ENCODE measurements at regions not wholly inside any gene's neighbourhood (a gene's known extent, or its start where the extent isn't known, plus 50 kb on each side); places are given as distances from the start of the nearest gene placed in this dataset.
A peak's percentile ranks its signal among the peaks of the same experiment; 100 is the strongest.

DNA sequence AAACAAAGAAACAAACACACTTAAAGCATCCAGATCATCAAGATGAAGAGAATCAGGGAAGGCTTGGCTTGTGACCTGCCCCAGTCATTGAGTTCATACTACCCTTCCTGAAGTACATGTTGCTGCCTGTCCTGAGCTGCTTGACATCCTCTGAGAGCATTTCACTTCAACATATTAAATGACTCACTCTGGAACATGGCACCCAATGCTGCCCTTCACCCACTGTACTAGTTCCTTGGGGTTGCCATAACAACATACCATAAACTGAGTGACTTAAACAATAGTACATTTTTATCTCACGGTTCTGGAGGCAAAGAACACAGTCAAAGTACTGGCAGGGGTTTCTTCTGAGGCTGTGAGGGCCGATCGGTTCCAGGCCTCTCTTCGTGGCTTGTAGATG lies 371.3 kb downstream of the RNF144A start:
- Histone ChIP-seq H3K4me2 (no peak overlapping the region), H3K4me3 (no peak overlapping the region), H3K4me1 (no peaks in the 10 kb centered on the region), H3K9me3 (no peaks in the 10 kb centered on the region), H3K27ac (no peak overlapping the region)
- DNase-seq (ENCODE audit: low read depth in 1 of 2, low spot score in 1 of 2) (peak in 1 of 2 experiments; percentile 9), ATAC-seq (no peak), FAIRE-seq (no peak)
- 14% methylated on average over 4 of the region's 4 CpGs for WGBS (ENCODE audit: missing lambda C conversion rate)
- ChIA-PET CTCF (interaction anchor here (1.0 kb wide), 1 partner anchor 191 kb away, joined by 3 read pairs; no protein-coding TSS in a partner anchor), POLR2A (no interaction called here)
- no peak for TF ChIP-seq FOSL2 (IDR thresholded peaks at IDR 0.05)
- TF ChIP-seq FOSL2 (CRISPR knock-in tag; IDR thresholded peaks at IDR 0.05): no peak
- no peak for TF ChIP-seq ELK1 (IDR thresholded peaks at IDR 0.05; ENCODE audit: low read depth, low read length)
- TF ChIP-seq HOXB13 (CRISPR knock-in tag; IDR thresholded peaks at IDR 0.05; ENCODE audit: low read depth): no peak
- no peak for TF ChIP-seq MAFK (IDR thresholded peaks at IDR 0.05; ENCODE audit: partially characterized antibody)
- TF ChIP-seq CHD2 (IDR thresholded peaks at IDR 0.05; ENCODE audit: low read length, partially characterized antibody): no peak
- no peak for TF ChIP-seq POLR2AphosphoS2 (conservative IDR thresholded peaks at IDR 0.05; ENCODE audit: low read length)
- TF ChIP-seq CHD4 (IDR thresholded peaks at IDR 0.05; ENCODE audit: borderline replicate concordance): no peak
- TF ChIP-seq SREBF2 (IDR thresholded peaks at IDR 0.05): no peak
- TF ChIP-seq, protein P1, sequence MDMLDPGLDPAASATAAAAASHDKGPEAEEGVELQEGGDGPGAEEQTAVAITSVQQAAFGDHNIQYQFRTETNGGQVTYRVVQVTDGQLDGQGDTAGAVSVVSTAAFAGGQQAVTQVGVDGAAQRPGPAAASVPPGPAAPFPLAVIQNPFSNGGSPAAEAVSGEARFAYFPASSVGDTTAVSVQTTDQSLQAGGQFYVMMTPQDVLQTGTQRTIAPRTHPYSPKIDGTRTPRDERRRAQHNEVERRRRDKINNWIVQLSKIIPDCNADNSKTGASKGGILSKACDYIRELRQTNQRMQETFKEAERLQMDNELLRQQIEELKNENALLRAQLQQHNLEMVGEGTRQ (IDR thresholded peaks at IDR 0.05): no peak
- no peak for TF ChIP-seq HDAC2 (IDR thresholded peaks at IDR 0.05)

DNA sequence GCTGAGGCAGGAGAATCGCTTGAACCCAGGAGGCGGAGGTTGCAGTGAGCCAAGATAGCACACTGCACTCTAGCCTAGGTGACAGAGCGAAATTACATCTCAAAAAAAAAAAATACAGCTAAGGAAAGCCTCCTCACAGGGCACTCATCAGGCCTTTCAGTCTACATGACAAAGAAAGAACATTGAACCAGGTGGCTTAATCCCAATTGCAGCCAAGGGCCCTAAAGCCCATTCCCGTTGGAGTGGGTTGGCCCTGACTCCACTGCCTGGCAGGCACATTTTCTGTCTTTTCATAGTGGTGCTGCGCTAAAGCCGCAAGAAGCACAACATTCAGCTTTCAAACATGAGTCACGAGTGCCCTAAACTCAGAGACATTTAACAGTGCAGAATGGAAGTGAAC lies 372.5 kb downstream of the RNF144A start:
- H3K4me3 ChIP-seq: no peak overlapping the region
- DNase-seq (ENCODE audit: low read depth in 1 of 2, low spot score in 1 of 2) (no peak), FAIRE-seq (no peak), ATAC-seq (no peak)
- 40% methylated on average over 7 of the region's 7 CpGs for WGBS (ENCODE audit: missing lambda C conversion rate)
- H3K9me3 ChIP-seq: no peaks in the 10 kb centered on the region
- POLR2A ChIA-PET: no interaction called here
- no peak overlapping the region for H3K4me2 ChIP-seq
- TF ChIP-seq KDM1A (IDR thresholded peaks at IDR 0.05; ENCODE audit: low read depth): no peak
- TF ChIP-seq JUNB (IDR thresholded peaks at IDR 0.05): no peak
- no peak for TF ChIP-seq ZSCAN20 (CRISPR knock-in tag; IDR thresholded peaks at IDR 0.05)
- TF ChIP-seq FOSB (CRISPR knock-in tag; IDR thresholded peaks at IDR 0.05): no peak
- TF ChIP-seq, protein P2, sequence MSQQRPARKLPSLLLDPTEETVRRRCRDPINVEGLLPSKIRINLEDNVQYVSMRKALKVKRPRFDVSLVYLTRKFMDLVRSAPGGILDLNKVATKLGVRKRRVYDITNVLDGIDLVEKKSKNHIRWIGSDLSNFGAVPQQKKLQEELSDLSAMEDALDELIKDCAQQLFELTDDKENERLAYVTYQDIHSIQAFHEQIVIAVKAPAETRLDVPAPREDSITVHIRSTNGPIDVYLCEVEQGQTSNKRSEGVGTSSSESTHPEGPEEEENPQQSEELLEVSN (IDR thresholded peaks at IDR 0.05; ENCODE audit: borderline replicate concordance, low read depth): no peak
- TF ChIP-seq FOXS1 (CRISPR knock-in tag; IDR thresholded peaks at IDR 0.05): no peak
- no peak for TF ChIP-seq MAFK (IDR thresholded peaks at IDR 0.05; ENCODE audit: partially characterized antibody)
- no peak for TF ChIP-seq HOXB5 (CRISPR knock-in tag; IDR thresholded peaks at IDR 0.05)
- no peak for TF ChIP-seq CEBPB (IDR thresholded peaks at IDR 0.05)
- TF ChIP-seq RARB (CRISPR knock-in tag; IDR thresholded peaks at IDR 0.05): no peak
- TF ChIP-seq, protein P3, sequence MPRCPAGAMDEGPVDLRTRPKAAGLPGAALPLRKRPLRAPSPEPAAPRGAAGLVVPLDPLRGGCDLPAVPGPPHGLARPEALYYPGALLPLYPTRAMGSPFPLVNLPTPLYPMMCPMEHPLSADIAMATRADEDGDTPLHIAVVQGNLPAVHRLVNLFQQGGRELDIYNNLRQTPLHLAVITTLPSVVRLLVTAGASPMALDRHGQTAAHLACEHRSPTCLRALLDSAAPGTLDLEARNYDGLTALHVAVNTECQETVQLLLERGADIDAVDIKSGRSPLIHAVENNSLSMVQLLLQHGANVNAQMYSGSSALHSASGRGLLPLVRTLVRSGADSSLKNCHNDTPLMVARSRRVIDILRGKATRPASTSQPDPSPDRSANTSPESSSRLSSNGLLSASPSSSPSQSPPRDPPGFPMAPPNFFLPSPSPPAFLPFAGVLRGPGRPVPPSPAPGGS (IDR thresholded peaks at IDR 0.05): no peak
- no peak overlapping the region for H3K27ac ChIP-seq
- CTCF ChIA-PET: no interaction called here
- no peaks in the 10 kb centered on the region for H3K4me1 ChIP-seq

DNA sequence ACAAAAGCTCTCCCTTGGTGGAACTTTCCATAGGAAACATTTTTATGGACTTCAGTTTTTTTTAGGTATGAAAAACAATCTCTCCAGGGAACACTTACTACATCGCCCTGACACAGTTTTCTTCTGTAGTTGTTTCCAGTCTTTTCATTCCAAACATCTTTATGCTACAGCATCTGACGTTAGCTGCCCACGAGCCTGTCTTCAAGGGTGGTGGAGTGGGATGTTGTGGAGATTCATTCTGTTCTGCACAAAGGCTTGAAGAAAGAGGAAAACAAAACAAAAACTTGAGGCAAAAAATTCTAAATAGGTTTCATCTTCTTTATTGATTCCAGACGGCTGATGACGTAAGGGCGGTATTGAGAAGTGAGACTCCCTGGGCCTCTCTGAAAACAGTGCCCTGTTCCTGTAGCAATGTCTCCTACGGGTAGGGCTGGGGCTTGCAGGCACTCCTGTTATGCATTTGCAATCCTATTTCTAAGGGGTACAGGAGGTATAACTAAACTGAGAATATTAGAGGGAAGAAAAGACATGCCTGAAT lies 375.0 kb downstream of the RNF144A start:
- ChIA-PET CTCF (interaction anchor here (1.0 kb wide), 1 partner anchor 1846 kb away, joined by 3 read pairs; no protein-coding TSS in a partner anchor), POLR2A (no interaction called here)
- DNase-seq (ENCODE audit: low read depth in 1 of 2, low spot score in 1 of 2) (no peak), ATAC-seq (no peak), FAIRE-seq (no peak)
- 48% methylated on average over 7 of the region's 7 CpGs for WGBS (ENCODE audit: missing lambda C conversion rate)
- H3K4me3 ChIP-seq: no peak overlapping the region
- H3K4me2 ChIP-seq: no peak overlapping the region
- H3K9me3 ChIP-seq: no peaks in the 10 kb centered on the region
- no peaks in the 10 kb centered on the region for H3K4me1 ChIP-seq
- no peak overlapping the region for H3K27ac ChIP-seq
- TF ChIP-seq HES2 (IDR thresholded peaks at IDR 0.05): no peak
- no peak for TF ChIP-seq HOXA7 (CRISPR knock-in tag; IDR thresholded peaks at IDR 0.05)
- TF ChIP-seq HEYL (CRISPR knock-in tag; IDR thresholded peaks at IDR 0.05): no peak
- no peak for TF ChIP-seq MYC (IDR thresholded peaks at IDR 0.05; ENCODE audit: borderline replicate concordance, low read length)
- TF ChIP-seq, protein P3 (IDR thresholded peaks at IDR 0.05): no peak
- TF ChIP-seq EHMT2 (IDR thresholded peaks at IDR 0.05; ENCODE audit: low read depth): no peak
- TF ChIP-seq, protein P4, sequence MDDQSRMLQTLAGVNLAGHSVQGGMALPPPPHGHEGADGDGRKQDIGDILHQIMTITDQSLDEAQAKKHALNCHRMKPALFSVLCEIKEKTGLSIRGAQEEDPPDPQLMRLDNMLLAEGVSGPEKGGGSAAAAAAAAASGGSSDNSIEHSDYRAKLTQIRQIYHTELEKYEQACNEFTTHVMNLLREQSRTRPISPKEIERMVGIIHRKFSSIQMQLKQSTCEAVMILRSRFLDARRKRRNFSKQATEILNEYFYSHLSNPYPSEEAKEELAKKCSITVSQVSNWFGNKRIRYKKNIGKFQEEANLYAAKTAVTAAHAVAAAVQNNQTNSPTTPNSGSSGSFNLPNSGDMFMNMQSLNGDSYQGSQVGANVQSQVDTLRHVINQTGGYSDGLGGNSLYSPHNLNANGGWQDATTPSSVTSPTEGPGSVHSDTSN (IDR thresholded peaks at IDR 0.05): no peak
- no peak for TF ChIP-seq TFCP2L1 (CRISPR knock-in tag; IDR thresholded peaks at IDR 0.05)
- TF ChIP-seq RARB (CRISPR knock-in tag; IDR thresholded peaks at IDR 0.05): no peak
- no peak for TF ChIP-seq TP53 (CRISPR knock-in tag; IDR thresholded peaks at IDR 0.05)
- TF ChIP-seq HOXB13 (CRISPR knock-in tag; IDR thresholded peaks at IDR 0.05; ENCODE audit: low read depth): no peak
- TF ChIP-seq HOXB5 (CRISPR knock-in tag; IDR thresholded peaks at IDR 0.05): no peak
- TF ChIP-seq CHD4 (IDR thresholded peaks at IDR 0.05; ENCODE audit: borderline replicate concordance): no peak
